Neural cell (in vitro differentiated cells): ENCODE measurements at regions not wholly inside any gene's neighbourhood (a gene's known extent, or its start where the extent isn't known, plus 50 kb on each side); places are given as distances from the start of the nearest gene placed in this dataset.
"Not testable (repeated sequence)": the region's sequence is repeated elsewhere in the genome, so short reads cannot be mapped to it uniquely, and the experiment has no call there.

ENCODE experiments used
- H2AFZ ChIP-seq: fragments of 200-600, 300-800 bp; sonication (generic), shearing (Covaris generic); 2 replicates; pipeline ENCODE4 v1.6.0; 2014; ENCODE audit warnings: low read depth, mild to moderate bottlenecking, antibody characterized with exemption, low read length, moderate library complexity
- H3F3A ChIP-seq: fragments of 200-600 bp; shearing (Covaris generic); 2 replicates; pipeline ENCODE4 v1.6.1; 2016; ENCODE audit warnings: mild to moderate bottlenecking, moderate library complexity, mixed read lengths, antibody characterized with exemption, low read length; ENCODE audit not compliant: insufficient read depth, poor library complexity, severe bottlenecking
- H3K27ac ChIP-seq: fragments of 200-600, 300-800 bp; sonication (generic), shearing (Covaris generic); 2 replicates; pipeline ENCODE4 v1.5.1; 2014; ENCODE audit warnings: mild to moderate bottlenecking, low read length, moderate library complexity
- H3K27me3 ChIP-seq: fragments of 300-800, 200-600 bp; sonication (generic), shearing (Covaris generic); 2 replicates; pipeline ENCODE4 v1.6.0; 2014; ENCODE audit warnings: mild to moderate bottlenecking, low read depth, low read length, moderate library complexity; ENCODE audit not compliant: insufficient read depth
- H3K36me3 ChIP-seq: fragments of 300-800, 200-600 bp; sonication (generic), shearing (Covaris generic); 2 replicates; pipeline ENCODE4 v1.5.1; 2014; ENCODE audit warnings: mild to moderate bottlenecking, antibody characterized with exemption, low read length, moderate library complexity; ENCODE audit not compliant: insufficient read depth
- H3K4me2 ChIP-seq: fragments of 300-800, 200-600 bp; sonication (generic), shearing (Covaris generic); 2 replicates; pipeline ENCODE4 v1.6.0; 2014; ENCODE audit warnings: mild to moderate bottlenecking, low read length
- H3K4me3 ChIP-seq: fragments of 300-800, 200-600 bp; sonication (generic), shearing (Covaris generic); 2 replicates; pipeline ENCODE4 v1.5.1; 2014; ENCODE audit warnings: mild to moderate bottlenecking, low read length, moderate library complexity
- H3K79me2 ChIP-seq: fragments of 200-600 bp; shearing (Covaris generic); replicated peaks from 2 replicates; pipeline ENCODE4 v1.6.0; 2014; ENCODE audit warnings: mild to moderate bottlenecking, low read length, moderate library complexity; ENCODE audit not compliant: insufficient read depth
- H3K9ac ChIP-seq: fragments of 300-800, 200-600 bp; sonication (generic), shearing (Covaris generic); 2 replicates; pipeline ENCODE4 v1.6.1; 2016; ENCODE audit warnings: mild to moderate bottlenecking, low read length, mixed read lengths
- H3K9me2 ChIP-seq: fragments of 200-600 bp; shearing (Covaris generic); 2 replicates; pipeline ENCODE4 v1.6.1; 2016; ENCODE audit warnings: mild to moderate bottlenecking, low read length, mixed read lengths; ENCODE audit not compliant: insufficient read depth
- H3K9me3 ChIP-seq: fragments of 200-600, 300-800 bp; sonication (generic), shearing (Covaris generic); 2 replicates; pipeline ENCODE4 v1.6.1; 2016; ENCODE audit warnings: mild to moderate bottlenecking, mixed run types, low read length, moderate library complexity, mixed read lengths
- H4K20me1 ChIP-seq: fragments of 200-600 bp; shearing (Covaris generic); 2 replicates; pipeline ENCODE4 v1.6.1; 2016; ENCODE audit warnings: mild to moderate bottlenecking, mixed run types; ENCODE audit not compliant: insufficient read depth

- H2AFZ ChIP-seq, H3K4me2 ChIP-seq, H3K27me3 ChIP-seq, H3K9me2 ChIP-seq, H3K4me3 ChIP-seq, H3K79me2 ChIP-seq, H4K20me1 ChIP-seq, H3K27ac ChIP-seq, H3K9me3 ChIP-seq, H3K9ac ChIP-seq, H3K36me3 ChIP-seq, H3F3A ChIP-seq: not testable (repeated sequence)
These were observed 56.9 kb upstream of the NBPF20 start for GRCh38 chr1:145482214-145482860.

GRCh38 chr1:145475962-145476361, 50.6 kb upstream of the NBPF20 start:
- not testable (repeated sequence) for H3K27ac ChIP-seq, H3K9me3 ChIP-seq, H3K27me3 ChIP-seq, H3K4me2 ChIP-seq, H3F3A ChIP-seq, H3K79me2 ChIP-seq, H3K9ac ChIP-seq, H4K20me1 ChIP-seq, H2AFZ ChIP-seq, H3K9me2 ChIP-seq, H3K36me3 ChIP-seq
- H3K4me3 ChIP-seq = peak overlapping the region; percentile 53

GRCh38 chr1:145475369-145475915, 50.0 kb upstream of the NBPF20 start:
- H2AFZ ChIP-seq, H3K4me2 ChIP-seq, H3K27me3 ChIP-seq, H3K36me3 ChIP-seq, H3F3A ChIP-seq, H3K27ac ChIP-seq, H3K9me2 ChIP-seq, H3K79me2 ChIP-seq, H3K9me3 ChIP-seq, H3K9ac ChIP-seq, H4K20me1 ChIP-seq: not testable (repeated sequence)
- H3K4me3 ChIP-seq = peak overlapping the region; percentile 53
